NCI-H2196 treated with DMSO at 0.1 percent for 48 hours (cell line): ENCODE measurements at regions not wholly inside any gene's neighbourhood (a gene's known extent, or its start where the extent isn't known, plus 50 kb on each side); places are given as distances from the start of the nearest gene placed in this dataset.
"Not testable (repeated sequence)": the region's sequence is repeated elsewhere in the genome, so short reads cannot be mapped to it uniquely, and the experiment has no call there.

Source experiments
- DNase-seq: peaks from one replicate; lab custom pipeline; 2025; ENCODE audit not compliant: unreplicated experiment; lab: John Stamatoyannopoulos, UW

GRCh38 chr2:217360111-217360510 is 500.2 kb upstream of the TNP1 start:
- DNase-seq, result no peak

- DNase-seq, result no peak
Measured at GRCh38 chr2:217357886-217358620, 498.2 kb upstream of the TNP1 start.

- DNase-seq, result no peak
Measured at GRCh38 chr2:217356781-217357180, 496.9 kb upstream of the TNP1 start.

DNA sequence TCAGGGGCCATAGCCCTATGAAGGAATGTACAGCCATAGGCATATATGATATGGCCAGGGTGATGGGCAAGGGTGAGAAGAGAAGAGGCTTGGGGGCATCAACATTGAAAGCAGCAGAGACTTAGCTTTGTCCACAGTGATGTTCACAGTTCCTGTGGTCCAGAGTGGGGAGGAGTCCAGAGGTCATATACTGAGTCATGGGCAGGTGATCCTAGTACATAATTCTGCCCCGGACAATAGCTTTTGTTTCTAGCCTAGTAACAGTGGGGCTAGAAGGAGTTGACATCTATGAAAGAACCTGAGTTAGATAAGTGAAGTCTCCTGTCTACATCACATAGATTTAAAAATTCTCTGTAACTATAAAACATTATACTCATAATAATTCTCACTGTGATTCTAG is 496.3 kb upstream of the TNP1 start:
- no peak for DNase-seq

DNA sequence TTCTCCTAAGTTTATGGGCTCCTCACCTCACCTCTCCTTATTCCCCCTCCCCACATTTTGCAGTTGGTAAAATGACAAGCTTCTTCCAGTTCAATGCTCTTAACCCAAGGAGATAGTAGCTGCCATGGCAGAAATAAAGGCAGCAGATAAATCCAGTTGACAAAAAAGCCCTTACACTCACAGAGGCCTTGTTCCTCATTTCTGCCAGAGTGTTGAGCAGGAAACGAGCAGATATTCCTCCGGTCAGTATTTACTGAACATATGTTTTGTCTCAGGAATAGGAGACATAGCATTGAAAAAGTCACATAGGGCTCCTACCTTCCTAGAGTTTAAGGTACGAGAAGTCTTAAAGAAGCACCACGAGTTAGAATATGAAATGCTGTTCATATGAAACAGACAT is 493.7 kb upstream of the TNP1 start:
- no peak for DNase-seq

GRCh38 chr2:217351378-217351777 is 491.5 kb upstream of the TNP1 start:
- no peak for DNase-seq

DNA sequence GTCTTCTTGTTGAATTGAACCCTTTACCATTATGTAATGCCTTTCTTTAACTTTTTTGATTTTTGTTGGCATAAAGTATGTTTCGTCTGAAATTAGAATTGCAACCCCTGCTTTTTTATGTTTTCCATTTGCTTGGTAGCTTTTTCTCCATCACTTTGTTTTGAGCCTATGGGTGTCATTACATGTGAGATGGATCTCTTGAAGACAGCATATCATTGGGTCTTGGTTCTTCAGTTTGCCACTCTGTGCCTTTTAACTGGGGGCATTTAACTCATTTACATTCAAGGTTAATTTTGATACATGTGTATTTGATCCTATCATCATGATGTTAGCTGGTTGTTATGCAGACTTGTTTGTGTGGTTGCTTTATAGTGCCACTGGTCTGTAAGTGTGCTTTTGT is 489.4 kb upstream of the TNP1 start:
- DNase-seq, result no peak

DNA sequence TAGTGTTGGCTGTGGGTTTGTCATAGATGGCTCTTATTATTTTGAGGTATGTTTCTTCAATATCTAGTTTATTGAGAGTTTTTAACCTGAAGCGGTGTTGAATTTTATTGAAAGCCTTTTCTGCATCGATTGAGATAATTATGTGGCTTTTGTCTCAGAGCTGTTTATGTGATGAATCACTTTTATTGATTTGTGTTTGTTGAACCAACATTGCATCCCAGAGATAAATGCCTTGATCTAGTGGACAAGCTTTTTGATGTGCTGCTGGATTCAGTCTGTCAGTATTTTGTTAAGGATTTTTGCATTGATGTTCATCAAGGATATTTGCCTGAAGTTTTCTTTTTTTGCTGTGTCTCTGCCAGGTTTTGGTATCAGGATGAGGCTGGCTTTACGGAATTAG is 487.8 kb upstream of the TNP1 start:
- DNase-seq, result not testable (repeated sequence)

GRCh38 chr2:217346043-217346442 is 486.2 kb upstream of the TNP1 start:
- DNase-seq, result not testable (repeated sequence)

DNA sequence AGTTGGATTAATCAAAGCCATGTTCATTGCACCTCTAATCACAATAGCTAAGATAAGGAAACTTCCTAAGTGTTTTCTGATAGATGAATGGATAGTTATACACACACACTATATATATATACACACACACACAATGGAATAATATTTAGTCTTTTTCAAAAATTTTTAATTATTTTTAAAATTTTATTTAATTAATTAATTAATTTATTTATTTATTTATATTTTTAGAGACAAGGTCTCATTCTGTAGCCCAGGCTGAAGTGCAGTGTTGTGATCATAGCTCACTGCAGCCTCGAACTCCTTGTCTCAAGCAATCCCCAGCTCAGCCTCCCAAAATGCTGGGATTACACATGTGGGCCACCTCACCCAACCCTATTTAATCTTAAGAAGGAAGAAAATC is 481.0 kb upstream of the TNP1 start:
- DNase-seq, result no peak

- no peak for DNase-seq
Measured at GRCh38 chr2:217340176-217340575, 480.3 kb upstream of the TNP1 start.

DNA sequence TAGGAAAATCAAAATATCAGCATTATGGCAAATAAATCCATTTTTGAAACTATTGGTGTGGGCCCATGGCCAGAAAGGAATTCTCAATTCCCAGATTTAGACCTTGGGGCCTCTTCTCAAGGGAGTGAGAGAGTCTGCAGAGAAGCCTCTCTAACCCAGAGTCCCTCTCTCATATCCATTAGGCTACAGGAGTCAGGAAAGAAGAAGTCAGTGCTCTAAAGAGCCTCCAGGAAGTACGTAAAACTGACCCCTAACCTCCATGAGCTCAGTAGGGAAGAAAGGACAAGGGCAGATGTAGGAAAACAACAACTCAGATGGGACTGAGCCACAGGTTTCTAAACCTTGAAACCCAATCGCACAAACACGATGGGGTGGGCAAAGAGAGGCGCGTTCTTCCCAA is 479.9 kb upstream of the TNP1 start:
- no peak for DNase-seq

DNA sequence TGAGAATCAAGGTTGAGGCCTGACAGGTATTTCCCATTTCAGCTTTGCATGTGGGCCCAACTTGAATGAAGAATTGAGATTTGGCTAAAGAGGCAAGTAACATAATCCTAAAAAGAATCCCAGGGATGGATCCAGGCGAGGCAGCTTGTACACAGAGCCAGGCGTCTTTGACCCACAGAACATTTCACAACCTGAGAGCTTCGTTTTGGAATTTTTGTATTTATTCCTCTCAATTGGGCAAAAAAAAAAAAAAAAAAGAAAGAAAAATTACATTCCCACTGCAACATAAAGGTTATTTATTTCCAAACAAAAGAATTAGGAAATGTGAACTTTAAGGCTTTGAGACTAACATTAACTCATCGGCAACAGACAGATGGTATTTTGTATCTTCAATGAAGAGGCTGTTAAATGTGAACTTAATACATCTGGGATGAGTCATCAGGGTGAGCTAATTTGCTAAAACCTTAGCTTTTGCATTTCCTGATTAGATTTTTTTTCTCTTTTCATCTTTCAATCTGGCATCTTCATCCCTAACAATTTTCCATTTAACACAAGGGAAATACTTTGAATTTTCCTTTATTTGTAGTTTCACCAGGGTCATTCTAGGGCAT is 478.5 kb upstream of the TNP1 start:
- DNase-seq, result no peak

DNA sequence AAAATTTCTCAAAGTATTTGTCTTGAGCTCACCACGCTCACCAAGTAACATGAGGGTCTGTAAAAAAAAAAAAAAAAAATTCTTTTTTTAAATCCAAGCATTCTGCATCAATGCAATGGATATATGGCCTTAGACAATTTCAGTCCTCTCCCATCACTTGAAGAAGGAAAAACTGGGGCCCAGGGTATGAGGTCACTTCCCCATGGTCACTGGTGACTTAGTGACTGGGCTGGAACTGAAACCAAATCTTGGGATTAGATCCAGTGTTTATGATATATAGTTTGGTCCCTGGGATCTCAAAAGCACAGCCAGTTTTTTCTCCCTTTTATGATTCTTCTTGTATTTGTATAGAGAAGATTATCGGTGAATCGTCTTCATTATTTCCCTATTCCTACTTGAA is 477.9 kb upstream of the TNP1 start:
- no peak for DNase-seq

DNA sequence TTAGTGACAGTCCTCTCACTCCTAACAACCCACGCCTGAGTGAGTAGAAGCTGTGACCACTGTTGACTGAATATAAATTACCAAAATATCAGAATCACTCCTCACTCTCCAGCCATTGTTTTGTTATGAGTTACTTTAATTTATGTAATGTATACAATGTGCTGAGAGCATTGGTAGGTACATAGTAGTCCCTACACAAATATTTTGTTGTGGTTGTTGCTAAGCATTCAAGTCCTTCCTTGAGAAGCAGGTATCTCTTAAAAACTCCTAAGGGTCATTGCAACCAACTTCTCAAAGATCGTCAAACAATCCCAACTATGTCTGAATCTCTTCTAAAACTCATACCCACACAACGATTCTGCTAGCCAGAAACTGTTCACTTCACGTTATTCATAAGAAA is 476.8 kb upstream of the TNP1 start:
- no peak for DNase-seq

DNA sequence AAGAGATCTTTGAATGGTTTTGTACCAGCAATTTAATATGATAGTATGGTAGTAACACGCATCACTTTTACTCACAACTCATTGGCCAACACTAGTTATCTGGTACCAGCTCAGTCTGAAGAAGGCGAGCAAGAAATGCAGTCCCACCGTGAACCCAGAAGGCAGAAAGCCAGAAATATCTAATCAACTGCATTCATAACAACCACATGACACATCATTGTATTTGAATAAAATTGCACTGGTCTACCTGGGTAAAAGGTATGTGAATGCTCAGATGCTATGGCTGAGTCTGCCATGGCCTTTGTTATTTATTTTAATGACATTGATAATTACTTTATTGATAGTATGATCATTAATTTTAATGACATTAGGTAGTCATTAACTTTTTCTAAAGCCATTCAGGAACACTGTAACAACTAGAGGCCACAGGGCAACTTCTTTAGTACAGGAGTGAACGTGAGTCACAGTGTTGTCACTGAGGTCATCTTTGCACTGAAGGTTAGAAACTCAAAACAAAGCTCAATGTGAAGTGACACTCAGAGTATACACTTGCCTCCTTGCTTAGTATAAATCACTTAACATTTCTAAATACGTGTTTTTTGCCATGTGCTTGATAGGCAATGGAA is 475.6 kb upstream of the TNP1 start:
- DNase-seq, result no peak

DNA sequence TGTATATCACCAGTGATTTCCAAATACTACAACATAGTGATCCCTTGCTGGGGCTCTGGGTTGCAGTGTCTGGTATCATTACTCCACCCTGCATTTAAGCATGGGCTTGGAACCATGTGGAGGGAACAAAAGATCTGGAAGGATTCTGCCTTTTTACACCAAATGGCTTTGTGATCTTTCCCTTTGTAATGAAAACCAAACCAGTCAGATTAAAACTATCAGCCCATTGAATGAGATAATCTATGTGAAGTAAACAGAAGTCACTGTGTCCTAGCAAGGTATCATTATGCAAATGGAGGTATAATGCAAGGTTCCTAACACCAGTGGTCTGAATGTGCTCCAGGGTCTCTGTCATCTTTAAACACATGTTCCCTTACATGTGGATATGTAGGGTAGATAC is 474.7 kb upstream of the TNP1 start:
- DNase-seq, result no peak

- no peak for DNase-seq
Measured at GRCh38 chr2:217332866-217333265, 473.0 kb upstream of the TNP1 start.

DNA sequence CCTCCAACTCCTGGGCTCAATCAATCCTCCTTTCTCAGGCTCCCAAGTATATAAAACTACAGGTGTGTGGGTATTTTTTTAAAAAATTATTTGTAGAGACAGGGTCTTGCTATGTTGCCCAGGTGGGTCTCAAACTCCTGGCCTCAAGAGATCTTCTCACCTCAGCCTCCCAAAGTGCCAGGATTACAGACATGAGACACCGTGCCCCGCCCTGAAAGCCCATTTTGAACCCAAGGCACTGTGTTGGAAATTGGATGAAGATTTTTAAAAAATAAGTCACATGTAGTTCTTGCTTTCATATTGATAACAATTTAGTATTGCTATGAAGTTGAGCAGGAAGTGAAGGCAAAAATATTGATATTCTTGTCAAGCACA is 472.5 kb upstream of the TNP1 start:
- no peak for DNase-seq

- no peak for DNase-seq
Measured at GRCh38 chr2:217331523-217332416, 471.9 kb upstream of the TNP1 start.

GRCh38 chr2:217330647-217331046 is 470.8 kb upstream of the TNP1 start:
- no peak for DNase-seq

DNA sequence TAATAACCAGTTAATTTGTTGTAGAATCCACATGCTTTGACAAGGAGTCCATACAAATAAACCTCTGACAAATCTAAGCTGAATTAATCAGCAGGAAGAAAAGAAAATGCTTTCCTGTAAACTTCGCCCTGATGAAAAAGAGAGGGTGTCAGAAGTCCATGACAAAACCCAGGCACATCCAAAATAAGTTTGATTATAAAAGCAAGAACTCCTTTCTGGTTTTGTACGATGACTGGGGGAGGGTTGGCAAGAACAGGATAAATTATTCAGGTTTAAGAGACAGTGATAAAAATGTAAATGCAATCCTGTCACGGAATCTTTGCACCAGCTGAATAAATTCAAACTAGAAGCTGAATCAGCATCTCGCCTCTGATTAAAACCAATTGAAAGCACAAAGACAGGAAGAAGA is 469.2 kb upstream of the TNP1 start:
- no peak for DNase-seq
